SK-N-SH treated with all-trans-retinoic acid at 6 μM for 48 hours (cell line): ENCODE measurements at regions not wholly inside any gene's neighbourhood (a gene's known extent, or its start where the extent isn't known, plus 50 kb on each side); places are given as distances from the start of the nearest gene placed in this dataset.

Source experiments
- ATAC-seq: fragments of 200-7000 bp; cut with Tn5 transposase; 3 replicates; pipeline ENCODE4 v1.9.1; 2020; ENCODE audit warnings: mild to moderate bottlenecking, moderate library complexity
- ARNTL ChIP-seq: fragments of 450-650 bp; formaldehyde crosslinking; IDR thresholded peaks from 2 replicates; pipeline ENCODE4 v1.5.0; 2020; ENCODE audit warnings: low read depth, mild to moderate bottlenecking, moderate library complexity, borderline replicate concordance
- BACH2 ChIP-seq: fragments of 250-450 bp; sonication (Bioruptor Pico); IDR thresholded peaks from 2 replicates; pipeline ENCODE4 v1.9.0; 2021; ENCODE audit warnings: mild to moderate bottlenecking, borderline replicate concordance
- CREB5 ChIP-seq: fragments of 250-450 bp; sonication (Bioruptor Pico); IDR thresholded peaks from 2 replicates; pipeline ENCODE4 v1.5.1; 2020; ENCODE audit warnings: low read depth, mild to moderate bottlenecking, moderate library complexity
- CSDC2 ChIP-seq: fragments of 250-450 bp; sonication (Bioruptor Pico); IDR thresholded peaks from 2 replicates; pipeline ENCODE4 v1.5.0; 2020; ENCODE audit warnings: mild to moderate bottlenecking, moderate library complexity
- CSRNP3 ChIP-seq: fragments of 250-450 bp; sonication (Bioruptor Pico); IDR thresholded peaks from 2 replicates; pipeline ENCODE4 v1.5.1; 2021; ENCODE audit warnings: mild to moderate bottlenecking, moderate library complexity
- GLIS3 ChIP-seq: fragments of 250-450 bp; sonication (Bioruptor Pico); IDR thresholded peaks from 2 replicates; pipeline ENCODE4 v1.5.0; 2020; ENCODE audit warnings: mild to moderate bottlenecking, moderate library complexity
- ISL1 ChIP-seq: fragments of 250-450 bp; sonication (Bioruptor Pico); IDR thresholded peaks from 2 replicates; pipeline ENCODE4 v2.1.2; 2022; ENCODE audit warnings: mild to moderate bottlenecking, moderate library complexity
- OSR1 ChIP-seq: fragments of 250-450 bp; sonication (Bioruptor Pico); IDR thresholded peaks from 2 replicates; pipeline ENCODE4 v1.8.0; 2022; ENCODE audit warnings: moderate library complexity, mild to moderate bottlenecking, inconsistent platforms
- POU6F1 ChIP-seq: fragments of 250-450 bp; sonication (Bioruptor Pico); IDR thresholded peaks from 2 replicates; pipeline ENCODE4 v1.8.0; 2021; ENCODE audit warnings: low read depth, mild to moderate bottlenecking, moderate library complexity, borderline replicate concordance
- PPARA ChIP-seq: fragments of 250-450 bp; sonication (Bioruptor Pico); IDR thresholded peaks from 2 replicates; pipeline ENCODE4 v1.5.0; 2020; ENCODE audit warnings: mild to moderate bottlenecking, borderline replicate concordance
- RARB ChIP-seq: fragments of 250-450 bp; sonication (Bioruptor Pico); IDR thresholded peaks from 2 replicates; pipeline ENCODE4 v1.8.0; 2021; ENCODE audit warnings: mild to moderate bottlenecking, moderate library complexity
- SNAI2 ChIP-seq: fragments of 250-450 bp; sonication (Bioruptor Pico); IDR thresholded peaks from 2 replicates; pipeline ENCODE4 v1.5.0; 2020; ENCODE audit warnings: mild to moderate bottlenecking, moderate library complexity
- TCF4 ChIP-seq: fragments of 250-450 bp; sonication (Bioruptor Pico); IDR thresholded peaks from 2 replicates; pipeline ENCODE4 v1.8.0; 2021; ENCODE audit warnings: mild to moderate bottlenecking, moderate library complexity, borderline replicate concordance
- TOX ChIP-seq: fragments of 250-450 bp; sonication (Bioruptor Pico); IDR thresholded peaks from 2 replicates; pipeline ENCODE4 v1.8.0; 2021; ENCODE audit warnings: mild to moderate bottlenecking, moderate library complexity, borderline replicate concordance
- ZC3H10 ChIP-seq: fragments of 250-450 bp; sonication (Bioruptor Pico); IDR thresholded peaks from 2 replicates; pipeline ENCODE4 v1.5.1; 2021; ENCODE audit warnings: mild to moderate bottlenecking, moderate library complexity
- ZFP3 ChIP-seq: fragments of 250-450 bp; sonication (Bioruptor Pico); IDR thresholded peaks from 2 replicates; pipeline ENCODE4 v1.5.0; 2020; ENCODE audit warnings: mild to moderate bottlenecking, moderate library complexity
- ZFP30 ChIP-seq: fragments of 450-650 bp; formaldehyde crosslinking; IDR thresholded peaks from 2 replicates; pipeline ENCODE4 v1.5.0; 2022; ENCODE audit warnings: mild to moderate bottlenecking, moderate library complexity
- ZNF565 ChIP-seq: fragments of 450-650 bp; formaldehyde crosslinking; conservative IDR thresholded peaks from 2 replicates; pipeline ENCODE4 v1.5.0; 2020; ENCODE audit warnings: low read depth, mild to moderate bottlenecking, moderate library complexity
- ZNF70 ChIP-seq: fragments of 450-650 bp; formaldehyde crosslinking; IDR thresholded peaks from 2 replicates; pipeline ENCODE4 v1.5.0; 2020; ENCODE audit warnings: mild to moderate bottlenecking, moderate library complexity
- ZNF8 ChIP-seq: fragments of 450-650 bp; formaldehyde crosslinking; IDR thresholded peaks from 2 replicates; pipeline ENCODE4 v1.5.0; 2020; ENCODE audit warnings: mild to moderate bottlenecking, moderate library complexity
- TF ChIP-seq, protein P1 (sequence below): fragments of 250-450 bp; sonication (Bioruptor Pico); IDR thresholded peaks from 2 replicates; pipeline ENCODE4 v1.5.0; 2020; ENCODE audit warnings: mild to moderate bottlenecking, moderate library complexity
- TF ChIP-seq, protein P2 (sequence below): fragments of 250-450 bp; sonication (Bioruptor Pico); IDR thresholded peaks from 2 replicates; pipeline ENCODE4 v1.8.0; 2020; ENCODE audit warnings: mild to moderate bottlenecking, moderate library complexity, borderline replicate concordance

GRCh38 chr1:234909851-234910250 lies 218.8 kb downstream of the TOMM20 start (continued):
- TF ChIP-seq POU6F1 (CRISPR knock-in tag) (no peak), TOX (CRISPR knock-in tag) (no peak), TCF4 (CRISPR knock-in tag) (no peak), ZNF565 (CRISPR knock-in tag) (no peak), CSRNP3 (CRISPR knock-in tag) (no peak)

DNA sequence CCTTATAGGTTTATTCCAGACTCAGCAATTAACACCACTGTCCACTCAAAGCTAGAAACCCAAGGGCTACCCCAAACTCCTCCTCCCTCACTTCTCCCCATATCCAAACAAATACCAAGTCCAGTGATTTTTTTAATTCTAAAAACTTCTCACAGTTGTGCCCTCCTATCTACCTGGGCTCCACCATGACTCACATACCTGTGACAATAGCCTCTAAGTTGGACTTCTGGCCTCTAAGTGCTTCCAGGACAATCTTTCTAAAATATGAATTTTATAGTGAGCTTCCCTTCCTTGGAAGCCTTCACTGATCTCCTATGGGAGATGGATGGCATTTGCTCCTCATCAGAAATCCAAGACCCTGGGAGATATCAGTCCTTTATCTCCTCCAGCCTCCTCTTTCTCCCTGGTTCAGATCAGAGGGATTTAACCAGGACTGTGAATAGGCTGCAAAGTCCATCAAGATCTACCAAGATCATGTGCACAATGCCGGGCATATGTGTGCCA lies 219.3 kb downstream of the TOMM20 start:
- TF ChIP-seq ZNF8 (CRISPR knock-in tag) (no peak), SNAI2 (CRISPR knock-in tag) (no peak), ZC3H10 (CRISPR knock-in tag) (no peak), ZFP30 (CRISPR knock-in tag) (no peak), ZNF70 (no peak), ZNF565 (CRISPR knock-in tag) (no peak), RARB (CRISPR knock-in tag) (no peak), ZFP3 (CRISPR knock-in tag) (no peak), CSRNP3 (CRISPR knock-in tag) (no peak), OSR1 (CRISPR knock-in tag) (no peak), ISL1 (CRISPR knock-in tag) (no peak)
- TF ChIP-seq, protein P1, sequence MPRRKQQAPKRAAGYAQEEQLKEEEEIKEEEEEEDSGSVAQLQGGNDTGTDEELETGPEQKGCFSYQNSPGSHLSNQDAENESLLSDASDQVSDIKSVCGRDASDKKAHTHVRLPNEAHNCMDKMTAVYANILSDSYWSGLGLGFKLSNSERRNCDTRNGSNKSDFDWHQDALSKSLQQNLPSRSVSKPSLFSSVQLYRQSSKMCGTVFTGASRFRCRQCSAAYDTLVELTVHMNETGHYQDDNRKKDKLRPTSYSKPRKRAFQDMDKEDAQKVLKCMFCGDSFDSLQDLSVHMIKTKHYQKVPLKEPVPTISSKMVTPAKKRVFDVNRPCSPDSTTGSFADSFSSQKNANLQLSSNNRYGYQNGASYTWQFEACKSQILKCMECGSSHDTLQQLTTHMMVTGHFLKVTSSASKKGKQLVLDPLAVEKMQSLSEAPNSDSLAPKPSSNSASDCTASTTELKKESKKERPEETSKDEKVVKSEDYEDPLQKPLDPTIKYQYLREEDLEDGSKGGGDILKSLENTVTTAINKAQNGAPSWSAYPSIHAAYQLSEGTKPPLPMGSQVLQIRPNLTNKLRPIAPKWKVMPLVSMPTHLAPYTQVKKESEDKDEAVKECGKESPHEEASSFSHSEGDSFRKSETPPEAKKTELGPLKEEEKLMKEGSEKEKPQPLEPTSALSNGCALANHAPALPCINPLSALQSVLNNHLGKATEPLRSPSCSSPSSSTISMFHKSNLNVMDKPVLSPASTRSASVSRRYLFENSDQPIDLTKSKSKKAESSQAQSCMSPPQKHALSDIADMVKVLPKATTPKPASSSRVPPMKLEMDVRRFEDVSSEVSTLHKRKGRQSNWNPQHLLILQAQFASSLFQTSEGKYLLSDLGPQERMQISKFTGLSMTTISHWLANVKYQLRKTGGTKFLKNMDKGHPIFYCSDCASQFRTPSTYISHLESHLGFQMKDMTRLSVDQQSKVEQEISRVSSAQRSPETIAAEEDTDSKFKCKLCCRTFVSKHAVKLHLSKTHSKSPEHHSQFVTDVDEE, result no peak
- no peak for ATAC-seq

GRCh38 chr1:234908571-234908970 lies 220.1 kb downstream of the TOMM20 start:
- no peak for TF ChIP-seq ZNF70
- no peak for TF ChIP-seq CSDC2 (CRISPR knock-in tag)
- TF ChIP-seq PPARA, result no peak
- TF ChIP-seq GLIS3 (CRISPR knock-in tag), result no peak
- TF ChIP-seq BACH2 (CRISPR knock-in tag), result no peak
- TF ChIP-seq ZNF565 (CRISPR knock-in tag), result no peak
- TF ChIP-seq ZFP3 (CRISPR knock-in tag), result no peak
- TF ChIP-seq ZFP30 (CRISPR knock-in tag), result no peak
- TF ChIP-seq CREB5, result no peak
- no peak for TF ChIP-seq SNAI2 (CRISPR knock-in tag)
- no peak for TF ChIP-seq ARNTL (CRISPR knock-in tag)
- no peak for TF ChIP-seq TOX (CRISPR knock-in tag)
- no peak for TF ChIP-seq RARB (CRISPR knock-in tag)
- no peak for TF ChIP-seq OSR1 (CRISPR knock-in tag)
- TF ChIP-seq, protein P2, sequence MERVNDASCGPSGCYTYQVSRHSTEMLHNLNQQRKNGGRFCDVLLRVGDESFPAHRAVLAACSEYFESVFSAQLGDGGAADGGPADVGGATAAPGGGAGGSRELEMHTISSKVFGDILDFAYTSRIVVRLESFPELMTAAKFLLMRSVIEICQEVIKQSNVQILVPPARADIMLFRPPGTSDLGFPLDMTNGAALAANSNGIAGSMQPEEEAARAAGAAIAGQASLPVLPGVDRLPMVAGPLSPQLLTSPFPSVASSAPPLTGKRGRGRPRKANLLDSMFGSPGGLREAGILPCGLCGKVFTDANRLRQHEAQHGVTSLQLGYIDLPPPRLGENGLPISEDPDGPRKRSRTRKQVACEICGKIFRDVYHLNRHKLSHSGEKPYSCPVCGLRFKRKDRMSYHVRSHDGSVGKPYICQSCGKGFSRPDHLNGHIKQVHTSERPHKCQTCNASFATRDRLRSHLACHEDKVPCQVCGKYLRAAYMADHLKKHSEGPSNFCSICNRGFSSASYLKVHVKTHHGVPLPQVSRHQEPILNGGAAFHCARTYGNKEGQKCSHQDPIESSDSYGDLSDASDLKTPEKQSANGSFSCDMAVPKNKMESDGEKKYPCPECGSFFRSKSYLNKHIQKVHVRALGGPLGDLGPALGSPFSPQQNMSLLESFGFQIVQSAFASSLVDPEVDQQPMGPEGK (CRISPR knock-in tag), result no peak
- no peak for TF ChIP-seq CSRNP3 (CRISPR knock-in tag)
- no peak; the same call in 2 of the 3 replicates for ATAC-seq
